H1 (cell line): ENCODE measurements at regions not wholly inside any gene's neighbourhood (a gene's known extent, or its start where the extent isn't known, plus 50 kb on each side); places are given as distances from the start of the nearest gene placed in this dataset.

Source experiments
- CTCF ChIA-PET: fragments of 300-600 bp; sonication (Branson Sonifier 250); formaldehyde crosslinking; loops from one replicate; lab custom pipeline; 2021; ENCODE audit not compliant: partially characterized antibody; lab: Charles Lee
- POLR2A ChIA-PET: fragments of 300-600 bp; sonication (Branson Sonifier 250); formaldehyde crosslinking; loops from one replicate; lab custom pipeline; 2021; ENCODE audit warnings: inconsistent platforms; ENCODE audit not compliant: partially characterized antibody; lab: Charles Lee
- DNase-seq, 2 experiments: peaks; one replicate each; pipeline versions ENCODE4 v3.0.0 to v3.0.0-alpha.2; 2010 to 2022; ENCODE audit warnings: low spot score in 2 of 2, low read depth in 1 of 2, mixed read lengths in 1 of 2
- FAIRE-seq: peaks from 2 replicates; lab custom pipeline; 2011; peaks lifted over from hg19 to GRCh38; lab: Jason Lieb, UNC
- H2AFZ ChIP-seq: 2 replicates; pipeline ENCODE4 v1.8.1; 2012; ENCODE audit warnings: low read length, inconsistent platforms
- H2AK5ac ChIP-seq: 2 replicates; pipeline ENCODE4 v1.6.1; 2013; ENCODE audit warnings: low read depth, low read length
- H2BK120ac ChIP-seq: replicated peaks from 2 replicates; pipeline ENCODE3; 2013; ENCODE audit warnings: low read depth, low read length, inconsistent platforms
- H2BK12ac ChIP-seq: 2 replicates; pipeline ENCODE4 v1.6.1; 2013; ENCODE audit warnings: low read depth, low read length
- H2BK15ac ChIP-seq: 2 replicates; pipeline ENCODE4 v1.6.1; 2013; ENCODE audit warnings: low read length
- H2BK20ac ChIP-seq: 2 replicates; pipeline ENCODE4 v1.6.1; 2013; ENCODE audit warnings: low read length
- H2BK5ac ChIP-seq: 2 replicates; pipeline ENCODE4 v1.6.1; 2013; ENCODE audit warnings: low read depth, low read length
- H3K14ac ChIP-seq: 2 replicates; pipeline ENCODE4 v1.6.1; 2013; ENCODE audit warnings: inconsistent platforms; ENCODE audit not compliant: insufficient read length
- H3K18ac ChIP-seq: 2 replicates; pipeline ENCODE4 v1.6.1; 2013; ENCODE audit warnings: low read length; ENCODE audit errors: extremely low read depth
- H3K23ac ChIP-seq: 2 replicates; pipeline ENCODE4 v1.6.1; 2013; ENCODE audit warnings: inconsistent platforms; ENCODE audit not compliant: insufficient read length
- H3K23me2 ChIP-seq: 2 replicates; pipeline ENCODE4 v1.6.1; 2013; ENCODE audit warnings: low read depth, low read length
- H3K27ac ChIP-seq: 2 replicates; pipeline ENCODE4 v1.6.1; 2011; ENCODE audit warnings: low read depth, low read length, inconsistent platforms
- H3K27me3 ChIP-seq, 4 experiments: replicated peaks in 1 of 4; 1 replicate in 1 of 4; 2 replicates in 3 of 4; pipeline versions ENCODE4 v1.6.1 to v1.8.1; 2011 to 2013; ENCODE audit warnings: low read length in 3 of 4, mild to moderate bottlenecking in 3 of 4, inconsistent platforms in 2 of 4, mixed read lengths in 2 of 4, moderate library complexity in 1 of 4; ENCODE audit not compliant: control insufficient read depth in 3 of 4, insufficient read depth in 3 of 4; ENCODE audit errors: extremely low read depth in 1 of 4
- H3K36me3 ChIP-seq, 4 experiments: 2 replicates each; pipeline versions ENCODE4 v1.6.1 to v1.8.1; 2011 to 2013; ENCODE audit warnings: mild to moderate bottlenecking in 4 of 4, low read length in 3 of 4, moderate library complexity in 2 of 4, control low read depth in 1 of 4, inconsistent platforms in 1 of 4; ENCODE audit not compliant: insufficient read depth in 4 of 4, control insufficient read depth in 2 of 4
- H3K4ac ChIP-seq: replicated peaks from 2 replicates; pipeline ENCODE3; 2013; ENCODE audit warnings: low read length, low read depth, mixed read lengths, inconsistent platforms; ENCODE audit not compliant: insufficient read length
- H3K4me1 ChIP-seq, 4 experiments: replicated peaks in 1 of 4; 1 replicate in 1 of 4; 2 replicates in 3 of 4; pipeline versions ENCODE4 v1.6.1 to v1.8.1; 2011 to 2013; ENCODE audit warnings: low read length in 3 of 4, inconsistent platforms in 2 of 4, mixed read lengths in 1 of 4; ENCODE audit not compliant: insufficient read depth in 4 of 4, control insufficient read depth in 3 of 4
- H3K4me2 ChIP-seq, 2 experiments: 2 replicates each; pipeline versions ENCODE4 v1.6.1 to v1.8.1; 2011 to 2013; ENCODE audit warnings: low read depth in 2 of 2, low read length in 2 of 2, control low read depth in 1 of 2, inconsistent platforms in 1 of 2, mild to moderate bottlenecking in 1 of 2; ENCODE audit not compliant: insufficient read depth in 1 of 2
- H3K4me3 ChIP-seq, 4 experiments: fragments of 200-600, 300-600 bp in 1 of 4; sonication (generic), shearing (Covaris generic), sonication (Bioruptor Twin) in 1 of 4; 2 replicates each; pipeline versions ENCODE4 v1.5.1 to v1.8.1; 2011 to 2016; ENCODE audit warnings: low read length in 4 of 4, low read depth in 3 of 4, control low read depth in 2 of 4, inconsistent platforms in 2 of 4, mild to moderate bottlenecking in 2 of 4, mixed read lengths in 1 of 4, moderate library complexity in 1 of 4; ENCODE audit not compliant: insufficient read depth in 2 of 4; ENCODE audit errors: extremely low read depth in 1 of 4
- H3K56ac ChIP-seq: replicated peaks from 2 replicates; pipeline ENCODE3; 2013; ENCODE audit warnings: low read depth, mild to moderate bottlenecking, mixed read lengths, low read length, inconsistent platforms; ENCODE audit not compliant: insufficient read length
- H3K79me1 ChIP-seq: 2 replicates; pipeline ENCODE4 v1.6.1; 2013; ENCODE audit warnings: low read depth, low read length, control low read depth
- H3K79me2 ChIP-seq, 2 experiments: 2 replicates each; pipeline versions ENCODE4 v1.6.1 to v1.8.1; 2012 to 2013; ENCODE audit warnings: low read length in 2 of 2, mild to moderate bottlenecking in 2 of 2, inconsistent platforms in 1 of 2; ENCODE audit not compliant: insufficient read depth in 2 of 2, control insufficient read depth in 1 of 2
- H3K9ac ChIP-seq, 4 experiments: replicated peaks in 1 of 4; 1 replicate in 1 of 4; 2 replicates in 3 of 4; pipeline versions ENCODE4 v1.6.1 to v1.8.1; 2011 to 2013; ENCODE audit warnings: low read depth in 3 of 4, low read length in 3 of 4, control low read depth in 2 of 4, mild to moderate bottlenecking in 2 of 4, moderate library complexity in 2 of 4, inconsistent platforms in 1 of 4; ENCODE audit errors: extremely low read depth in 1 of 4
- H3K9me3 ChIP-seq, 2 experiments: 2 replicates each; pipeline versions ENCODE4 v1.6.1 to v1.8.1; 2012 to 2013; ENCODE audit warnings: mild to moderate bottlenecking in 2 of 2, moderate library complexity in 2 of 2, control low read depth in 1 of 2, inconsistent platforms in 1 of 2, low read depth in 1 of 2, low read length in 1 of 2, mixed read lengths in 1 of 2; ENCODE audit not compliant: insufficient read depth in 2 of 2
- H4K20me1 ChIP-seq, 2 experiments: replicated peaks in 1 of 2; 2 replicates each; pipeline versions ENCODE3 to v1.8.1; 2011 to 2013; ENCODE audit warnings: inconsistent platforms in 2 of 2, low read length in 2 of 2, mild to moderate bottlenecking in 1 of 2; ENCODE audit not compliant: insufficient read depth in 2 of 2, control insufficient read depth in 1 of 2
- H4K5ac ChIP-seq: 2 replicates; pipeline ENCODE4 v1.6.1; 2013; ENCODE audit warnings: low read length, low read depth, mixed read lengths, inconsistent platforms; ENCODE audit not compliant: insufficient read length
- H4K8ac ChIP-seq: 2 replicates; pipeline ENCODE4 v1.8.0; 2013; ENCODE audit warnings: mild to moderate bottlenecking, moderate library complexity, low read length, inconsistent platforms; ENCODE audit not compliant: insufficient read depth; ENCODE audit errors: extremely low read depth
- H4K91ac ChIP-seq: replicated peaks from 2 replicates; pipeline ENCODE3; 2013; ENCODE audit warnings: low read length, mixed read lengths, inconsistent platforms; ENCODE audit not compliant: insufficient read length
- CBX8 ChIP-seq: fragments of 300-800, 300-1000 bp; sonication (generic); IDR thresholded peaks from 2 replicates; pipeline ENCODE4 v1.7.1; 2016; ENCODE audit warnings: low read depth, low read length, borderline replicate concordance
- HDAC2 ChIP-seq, 2 experiments: fragments of 300-600 bp in 1 of 2; sonication (generic) in 1 of 2; IDR thresholded peaks; 2 replicates each; pipeline ENCODE4 v1.6.1; 2011 to 2012; ENCODE audit warnings: low read depth in 2 of 2, low read length in 2 of 2, mild to moderate bottlenecking in 2 of 2, moderate library complexity in 2 of 2, borderline replicate concordance in 1 of 2, inconsistent platforms in 1 of 2
- JUN ChIP-seq: IDR thresholded peaks from 2 replicates; pipeline ENCODE4 v1.6.1; 2011; ENCODE audit warnings: low read depth, mild to moderate bottlenecking, improper control_type of control experiment, low read length
- KDM1A ChIP-seq: fragments of 200-600, 300-600 bp; sonication (generic); IDR thresholded peaks from 2 replicates; pipeline ENCODE4 v1.7.1; 2016; ENCODE audit warnings: mild to moderate bottlenecking, low read length, borderline replicate concordance
- MAX ChIP-seq: IDR thresholded peaks from 2 replicates; pipeline ENCODE4 v1.6.1; 2012; ENCODE audit warnings: inconsistent platforms
- NANOG ChIP-seq: IDR thresholded peaks from 2 replicates; pipeline ENCODE4 v1.6.1; 2011; ENCODE audit warnings: low read length, low read depth, mild to moderate bottlenecking, inconsistent platforms; ENCODE audit not compliant: insufficient read depth, poor library complexity, severe bottlenecking
- PHF8 ChIP-seq: fragments of 200-600 bp; sonication (generic); conservative IDR thresholded peaks from 2 replicates; pipeline ENCODE4 v1.7.1; 2012; ENCODE audit warnings: low read depth, mild to moderate bottlenecking, inconsistent platforms, low read length, moderate library complexity
- POLR2AphosphoS5 ChIP-seq: IDR thresholded peaks from 2 replicates; pipeline ENCODE4 v1.6.1; 2011; ENCODE audit warnings: low read depth, low read length
- RAD21 ChIP-seq, 2 experiments: IDR thresholded peaks in 1 of 2; conservative IDR thresholded peaks in 1 of 2; 2 replicates each; pipeline ENCODE4 v1.6.1; 2011; ENCODE audit warnings: low read depth in 2 of 2, low read length in 2 of 2, improper control_type of control experiment in 1 of 2, inconsistent platforms in 1 of 2, mild to moderate bottlenecking in 1 of 2, moderate library complexity in 1 of 2
- RFX5 ChIP-seq: IDR thresholded peaks from 2 replicates; pipeline ENCODE4 v1.6.1; 2011; ENCODE audit warnings: low read depth, low read length, improper control_type of control experiment, borderline replicate concordance
- SIRT6 ChIP-seq: IDR thresholded peaks from one replicate; pipeline ENCODE4 v1.7.1; 2012; ENCODE audit warnings: low read length, inconsistent platforms
- SP4 ChIP-seq: IDR thresholded peaks from 2 replicates; pipeline ENCODE4 v1.6.1; 2012; ENCODE audit warnings: low read length, inconsistent platforms
- SUZ12 ChIP-seq: fragments of 200-600 bp; sonication (generic); IDR thresholded peaks from 2 replicates; pipeline ENCODE4 v1.6.1; 2012; ENCODE audit warnings: mild to moderate bottlenecking, inconsistent platforms, low read length, moderate library complexity, mixed read lengths
- ZNF274 ChIP-seq: IDR thresholded peaks from 2 replicates; pipeline ENCODE4 v1.7.0; 2012; ENCODE audit warnings: low read length, borderline replicate concordance; ENCODE audit errors: extremely low read depth
- WGBS, 2 experiments: shearing (Covaris generic) in 1 of 2; methylation state at CpG; one replicate each; pipeline versions ENCODE4 v1.1.6 to v1.1.7; 2013 to 2015; ENCODE audit warnings: low lambda C conversion rate in 2 of 2, mixed read lengths in 2 of 2, inconsistent platforms in 1 of 2, low coverage in 1 of 2, missing lambda C conversion rate in 1 of 2; ENCODE audit not compliant: insufficient replicate concordance in 2 of 2, insufficient coverage in 1 of 2, insufficient read length in 1 of 2; ENCODE audit errors: extremely low coverage in 1 of 2, missing lambda C conversion rate in 1 of 2; 5-methylcytosine and 5-hydroxymethylcytosine counted together

- Histone ChIP-seq H3K4me1 (no peaks in the 10 kb centered on the region), H4K91ac (no peak overlapping the region), H4K5ac (no peak overlapping the region), H3K79me2 (no peaks in the 10 kb centered on the region), H2AK5ac (no peak overlapping the region), H3K56ac (no peak overlapping the region), H2BK5ac (no peak overlapping the region), H3K36me3 (no peaks in the 10 kb centered on the region), H3K27me3 (no peaks in the 10 kb centered on the region), H3K27ac (no peak overlapping the region), H4K20me1 (no peaks in the 10 kb centered on the region), H3K4me2 (no peak overlapping the region), H3K4me3 (no peak overlapping the region), H3K14ac (no peak overlapping the region), H2BK120ac (no peak overlapping the region), H3K4ac (no peak overlapping the region), H4K8ac (no peak overlapping the region), H2BK12ac (no peak overlapping the region), H3K18ac (no peak overlapping the region), H2AFZ (no peak overlapping the region), H3K23ac (no peak overlapping the region), H3K9ac (no peak overlapping the region), H3K79me1 (no peaks in the 10 kb centered on the region), H3K9me3 (no peaks in the 10 kb centered on the region), H3K23me2 (no peaks in the 10 kb centered on the region), H2BK20ac (no peak overlapping the region), H2BK15ac (no peak overlapping the region)
- POLR2A ChIA-PET, result no interaction called here
- DNase-seq (no peak), FAIRE-seq (no peak)
- CTCF ChIA-PET, result no interaction called here
- WGBS, 2 experiments, result 89% methylated on average over 2 of the region's 2 CpGs; no CpG with 5 or more reads in 1 of the 2 experiments
- TF ChIP-seq KDM1A (no peak), SP4 (no peak), NANOG (no peak), SIRT6 (no peak), SUZ12 (no peak), HDAC2 (IDR thresholded peaks at IDR 0.05; ENCODE audit: borderline replicate concordance in 1 of 2, low read depth in 2 of 2, low read length in 2 of 2) (no peak), ZNF274 (no peak), RFX5 (no peak), POLR2AphosphoS5 (no peak), MAX (no peak), PHF8 (no peak), CBX8 (no peak), RAD21 (IDR thresholded peaks at IDR 0.05 in 1 of 2, conservative IDR thresholded peaks at IDR 0.05 in 1 of 2; ENCODE audit: low read depth in 2 of 2, low read length in 2 of 2) (no peak), JUN (no peak)
These were observed 63.3 kb upstream of the RXFP1 start for GRCh38 chr4:158458271-158458895.
